HepG2 (cell line): ENCODE measurements at regions not wholly inside any gene's neighbourhood (a gene's known extent, or its start where the extent isn't known, plus 50 kb on each side); places are given as distances from the start of the nearest gene placed in this dataset.

Source experiments
- GABPA ChIP-seq, 2 experiments: IDR thresholded peaks; 2 replicates each; pipeline ENCODE4 v1.6.1; 2011 to 2016; ENCODE audit warnings: low read depth in 2 of 2, low read length in 1 of 2, missing biosample characterization in 1 of 2, missing genetic modification characterization in 1 of 2
- POLR2A ChIP-seq, 2 experiments: IDR thresholded peaks; 2 replicates each; pipeline ENCODE4 v1.6.1; 2011; ENCODE audit warnings: low read depth in 2 of 2, low read length in 2 of 2, mild to moderate bottlenecking in 1 of 2, moderate library complexity in 1 of 2; ENCODE audit not compliant: insufficient read depth in 1 of 2
- ZBTB1 ChIP-seq: sonication (generic); formaldehyde crosslinking; IDR thresholded peaks from 2 replicates; pipeline ENCODE4 v1.4.0; 2020; ENCODE audit warnings: missing genetic modification reagents, borderline replicate concordance
- ZNF17 ChIP-seq: sonication (generic); formaldehyde crosslinking; IDR thresholded peaks from 2 replicates; pipeline ENCODE4 v1.5.0; 2020; ENCODE audit warnings: mild to moderate bottlenecking, missing genetic modification reagents
- ZNF441 ChIP-seq: sonication (generic); formaldehyde crosslinking; IDR thresholded peaks from 2 replicates; pipeline ENCODE4 v1.7.0; 2021; ENCODE audit warnings: missing genetic modification reagents, borderline replicate concordance
- ZNF558 ChIP-seq: sonication (generic); formaldehyde crosslinking; IDR thresholded peaks from 2 replicates; pipeline ENCODE4 v1.9.0; 2022; ENCODE audit warnings: mild to moderate bottlenecking, missing genetic modification reagents, borderline replicate concordance
- TF ChIP-seq, protein P1 (sequence below): sonication (generic); formaldehyde crosslinking; IDR thresholded peaks from 2 replicates; pipeline ENCODE4 v1.4.0; 2020; ENCODE audit warnings: mild to moderate bottlenecking, missing genetic modification reagents
- TF ChIP-seq, protein P2 (sequence below): fragments of 450-650 bp; IDR thresholded peaks from 2 replicates; pipeline ENCODE4 v1.6.1; 2017

DNA sequence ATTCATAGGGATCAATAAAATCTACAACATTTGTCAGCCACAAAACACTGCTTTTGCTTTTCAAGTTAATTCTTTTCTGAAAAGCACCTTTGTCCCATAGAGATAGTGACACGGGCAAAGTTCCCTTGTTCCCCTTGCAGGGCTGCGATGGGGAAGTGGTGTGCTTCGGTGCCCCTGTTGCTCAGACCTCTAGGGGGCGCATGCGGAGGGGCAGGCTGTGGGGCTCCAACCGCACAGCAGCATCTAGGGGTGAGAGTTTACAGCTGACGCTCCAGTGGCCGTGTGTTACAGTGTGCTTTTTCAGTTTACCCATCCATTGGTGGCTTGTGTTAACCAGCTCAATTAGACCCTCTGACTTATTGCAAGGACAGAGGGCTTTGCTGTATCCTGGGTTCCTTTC is 1432.2 kb upstream of the ACVR2A start:
- TF ChIP-seq ZNF558 (CRISPR knock-in tag) (no peak), ZBTB1 (no peak), GABPA (IDR thresholded peaks at IDR 0.05; ENCODE audit: low read depth, low read length) (no peak), GABPA (CRISPR knock-in tag; IDR thresholded peaks at IDR 0.05; ENCODE audit: low read depth) (no peak), ZNF441 (no peak), POLR2A (IDR thresholded peaks at IDR 0.05; ENCODE audit: insufficient read depth in 1 of 2, low read depth in 2 of 2, low read length in 2 of 2) (no peak), ZNF17 (CRISPR knock-in tag) (no peak)
- TF ChIP-seq, protein P1, sequence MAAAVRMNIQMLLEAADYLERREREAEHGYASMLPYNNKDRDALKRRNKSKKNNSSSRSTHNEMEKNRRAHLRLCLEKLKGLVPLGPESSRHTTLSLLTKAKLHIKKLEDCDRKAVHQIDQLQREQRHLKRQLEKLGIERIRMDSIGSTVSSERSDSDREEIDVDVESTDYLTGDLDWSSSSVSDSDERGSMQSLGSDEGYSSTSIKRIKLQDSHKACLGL (CRISPR knock-in tag), result no peak
- TF ChIP-seq, protein P2, sequence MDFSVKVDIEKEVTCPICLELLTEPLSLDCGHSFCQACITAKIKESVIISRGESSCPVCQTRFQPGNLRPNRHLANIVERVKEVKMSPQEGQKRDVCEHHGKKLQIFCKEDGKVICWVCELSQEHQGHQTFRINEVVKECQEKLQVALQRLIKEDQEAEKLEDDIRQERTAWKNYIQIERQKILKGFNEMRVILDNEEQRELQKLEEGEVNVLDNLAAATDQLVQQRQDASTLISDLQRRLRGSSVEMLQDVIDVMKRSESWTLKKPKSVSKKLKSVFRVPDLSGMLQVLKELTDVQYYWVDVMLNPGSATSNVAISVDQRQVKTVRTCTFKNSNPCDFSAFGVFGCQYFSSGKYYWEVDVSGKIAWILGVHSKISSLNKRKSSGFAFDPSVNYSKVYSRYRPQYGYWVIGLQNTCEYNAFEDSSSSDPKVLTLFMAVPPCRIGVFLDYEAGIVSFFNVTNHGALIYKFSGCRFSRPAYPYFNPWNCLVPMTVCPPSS, result no peak
